ENCODE measurements at regions not wholly inside any gene's neighbourhood (a gene's known extent, or its start where the extent isn't known, plus 50 kb on each side); places are given as distances from the start of the nearest gene placed in this dataset.
"Not testable (repeated sequence)": the region's sequence is repeated elsewhere in the genome, so short reads cannot be mapped to it uniquely, and the experiment has no call there.

GRCh38 chr16:60371591-60371990 is 1637.5 kb upstream of the GOT2 start:
- Histone ChIP-seq H3K27me3 (ENCODE audit: control insufficient read depth in 2 of 2, insufficient read depth in 2 of 2, low read length in 2 of 2) (no peaks in the 10 kb centered on the region), H3K9me3 (ENCODE audit: control insufficient read depth in 2 of 2, low read length in 2 of 2) (peaks cover 0 to 1% of the 10 kb centered on the region in 2 donors), H3K4me3 (ENCODE audit: low read length in 2 of 2) (no peak overlapping the region), H3K36me3 (ENCODE audit: control insufficient read depth in 2 of 2, insufficient read depth in 2 of 2, low read length in 2 of 2) (no peaks in the 10 kb centered on the region), H3K4me1 (ENCODE audit: control insufficient read depth in 2 of 2, insufficient read depth in 2 of 2, low read length in 2 of 2) (no peaks in the 10 kb centered on the region), H3K9ac (ENCODE audit: low read depth in 1 of 2, low read length in 2 of 2) (no peak overlapping the region), H3K27ac (ENCODE audit: low read depth in 2 of 2, low read length in 2 of 2) (no peak overlapping the region)

DNA sequence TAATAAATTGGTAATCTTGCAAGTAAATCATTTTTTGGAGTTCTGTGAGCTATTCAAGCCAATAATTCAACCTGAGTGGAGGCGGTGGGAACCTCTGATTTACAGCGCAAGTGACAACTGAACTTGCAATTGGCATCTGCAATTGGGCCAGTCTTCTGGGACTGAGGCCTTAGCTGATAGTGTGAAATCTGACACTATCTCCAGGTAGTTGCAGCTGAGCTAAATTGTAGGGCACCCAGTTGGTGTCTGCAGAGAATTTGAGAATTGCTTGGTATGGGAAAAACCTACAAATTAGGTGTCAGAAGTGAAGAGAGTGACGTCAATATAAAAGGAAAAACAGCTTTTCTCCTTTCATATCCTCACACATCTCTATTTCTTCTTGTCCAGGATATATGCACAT is 1633.6 kb upstream of the GOT2 start:
- H3K27ac ChIP-seq (ENCODE audit: low read depth in 2 of 2, low read length in 2 of 2) = no peak overlapping the region
- no peak overlapping the region for H3K9ac ChIP-seq (ENCODE audit: low read depth in 1 of 2, low read length in 2 of 2)
- no peak overlapping the region for H3K4me3 ChIP-seq (ENCODE audit: low read length in 2 of 2)
- no peaks in the 10 kb centered on the region for H3K27me3 ChIP-seq (ENCODE audit: control insufficient read depth in 2 of 2, insufficient read depth in 2 of 2, low read length in 2 of 2)
- no peaks in the 10 kb centered on the region for H3K36me3 ChIP-seq (ENCODE audit: control insufficient read depth in 2 of 2, insufficient read depth in 2 of 2, low read length in 2 of 2)
- H3K9me3 ChIP-seq (ENCODE audit: control insufficient read depth in 2 of 2, low read length in 2 of 2) = peaks cover 0 to 3% of the 10 kb centered on the region in 2 donors
- no peaks in the 10 kb centered on the region for H3K4me1 ChIP-seq (ENCODE audit: control insufficient read depth in 2 of 2, insufficient read depth in 2 of 2, low read length in 2 of 2)

GRCh38 chr16:60363566-60363965 is 1629.5 kb upstream of the GOT2 start:
- Histone ChIP-seq H3K36me3 (ENCODE audit: control insufficient read depth in 2 of 2, insufficient read depth in 2 of 2, low read length in 2 of 2) (no peaks in the 10 kb centered on the region), H3K9ac (ENCODE audit: low read depth in 1 of 2, low read length in 2 of 2) (no peak overlapping the region)

GRCh38 chr16:60359866-60360265 is 1625.8 kb upstream of the GOT2 start:
- H3K4me1 ChIP-seq (ENCODE audit: control insufficient read depth in 2 of 2, insufficient read depth in 2 of 2, low read length in 2 of 2); H3K9me3 ChIP-seq (ENCODE audit: control insufficient read depth in 2 of 2, low read length in 2 of 2); H3K4me3 ChIP-seq (ENCODE audit: low read length in 2 of 2); H3K27me3 ChIP-seq (ENCODE audit: control insufficient read depth in 2 of 2, insufficient read depth in 2 of 2, low read length in 2 of 2); H3K27ac ChIP-seq (ENCODE audit: low read depth in 2 of 2, low read length in 2 of 2); H3K9ac ChIP-seq (ENCODE audit: low read depth in 1 of 2, low read length in 2 of 2); H3K36me3 ChIP-seq (ENCODE audit: control insufficient read depth in 2 of 2, insufficient read depth in 2 of 2, low read length in 2 of 2): not testable (repeated sequence)

More at GRCh38 chr16:60363566-60363965, 1629.5 kb upstream of the GOT2 start:
- H3K27ac ChIP-seq (ENCODE audit: low read depth in 2 of 2, low read length in 2 of 2) = no peak overlapping the region
- no peaks in the 10 kb centered on the region for H3K4me1 ChIP-seq (ENCODE audit: control insufficient read depth in 2 of 2, insufficient read depth in 2 of 2, low read length in 2 of 2)
- peaks cover 0 to 3% of the 10 kb centered on the region in 2 donors for H3K9me3 ChIP-seq (ENCODE audit: control insufficient read depth in 2 of 2, low read length in 2 of 2)
- H3K27me3 ChIP-seq (ENCODE audit: control insufficient read depth in 2 of 2, insufficient read depth in 2 of 2, low read length in 2 of 2) = no peaks in the 10 kb centered on the region
- no peak overlapping the region for H3K4me3 ChIP-seq (ENCODE audit: low read length in 2 of 2)

GRCh38 chr16:60359412-60359811 is 1625.3 kb upstream of the GOT2 start:
- not testable (repeated sequence) for H3K27me3 ChIP-seq (ENCODE audit: control insufficient read depth in 2 of 2, insufficient read depth in 2 of 2, low read length in 2 of 2); H3K36me3 ChIP-seq (ENCODE audit: control insufficient read depth in 2 of 2, insufficient read depth in 2 of 2, low read length in 2 of 2); H3K4me1 ChIP-seq (ENCODE audit: control insufficient read depth in 2 of 2, insufficient read depth in 2 of 2, low read length in 2 of 2); H3K9ac ChIP-seq (ENCODE audit: low read depth in 1 of 2, low read length in 2 of 2); H3K27ac ChIP-seq (ENCODE audit: low read depth in 2 of 2, low read length in 2 of 2); H3K4me3 ChIP-seq (ENCODE audit: low read length in 2 of 2); H3K9me3 ChIP-seq (ENCODE audit: control insufficient read depth in 2 of 2, low read length in 2 of 2)

GRCh38 chr16:60357876-60358522 is 1623.9 kb upstream of the GOT2 start:
- not testable (repeated sequence) for H3K4me1 ChIP-seq (ENCODE audit: control insufficient read depth in 2 of 2, insufficient read depth in 2 of 2, low read length in 2 of 2); H3K36me3 ChIP-seq (ENCODE audit: control insufficient read depth in 2 of 2, insufficient read depth in 2 of 2, low read length in 2 of 2); H3K9me3 ChIP-seq (ENCODE audit: control insufficient read depth in 2 of 2, low read length in 2 of 2); H3K4me3 ChIP-seq (ENCODE audit: low read length in 2 of 2); H3K27me3 ChIP-seq (ENCODE audit: control insufficient read depth in 2 of 2, insufficient read depth in 2 of 2, low read length in 2 of 2); H3K27ac ChIP-seq (ENCODE audit: low read depth in 2 of 2, low read length in 2 of 2); H3K9ac ChIP-seq (ENCODE audit: low read depth in 1 of 2, low read length in 2 of 2)

- H3K4me1 ChIP-seq (ENCODE audit: control insufficient read depth in 2 of 2, insufficient read depth in 2 of 2, low read length in 2 of 2) = no peaks in the 10 kb centered on the region
- H3K36me3 ChIP-seq (ENCODE audit: control insufficient read depth in 2 of 2, insufficient read depth in 2 of 2, low read length in 2 of 2) = no peaks in the 10 kb centered on the region
These were observed 1612.1 kb upstream of the GOT2 start for GRCh38 chr16:60346256-60346655.

GRCh38 chr16:60337671-60338070 is 1603.6 kb upstream of the GOT2 start:
- Histone ChIP-seq H3K9me3 (ENCODE audit: control insufficient read depth in 2 of 2, low read length in 2 of 2) (peaks cover 0 to 2% of the 10 kb centered on the region in 2 donors), H3K36me3 (ENCODE audit: control insufficient read depth in 2 of 2, insufficient read depth in 2 of 2, low read length in 2 of 2) (no peaks in the 10 kb centered on the region), H3K4me3 (ENCODE audit: low read length in 2 of 2) (no peak overlapping the region), H3K27ac (ENCODE audit: low read depth in 2 of 2, low read length in 2 of 2) (no peak overlapping the region), H3K9ac (ENCODE audit: low read depth in 1 of 2, low read length in 2 of 2) (no peak overlapping the region), H3K27me3 (ENCODE audit: control insufficient read depth in 2 of 2, insufficient read depth in 2 of 2, low read length in 2 of 2) (no peaks in the 10 kb centered on the region), H3K4me1 (ENCODE audit: control insufficient read depth in 2 of 2, insufficient read depth in 2 of 2, low read length in 2 of 2) (no peaks in the 10 kb centered on the region)

More at GRCh38 chr16:60346256-60346655, 1612.1 kb upstream of the GOT2 start:
- H3K9ac ChIP-seq (ENCODE audit: low read depth in 1 of 2, low read length in 2 of 2) = no peak overlapping the region
- peaks cover 0 to 6% of the 10 kb centered on the region in 2 donors for H3K9me3 ChIP-seq (ENCODE audit: control insufficient read depth in 2 of 2, low read length in 2 of 2)
- H3K4me3 ChIP-seq (ENCODE audit: low read length in 2 of 2) = no peak overlapping the region
- H3K27ac ChIP-seq (ENCODE audit: low read depth in 2 of 2, low read length in 2 of 2) = no peak overlapping the region
- H3K27me3 ChIP-seq (ENCODE audit: control insufficient read depth in 2 of 2, insufficient read depth in 2 of 2, low read length in 2 of 2) = no peaks in the 10 kb centered on the region

DNA sequence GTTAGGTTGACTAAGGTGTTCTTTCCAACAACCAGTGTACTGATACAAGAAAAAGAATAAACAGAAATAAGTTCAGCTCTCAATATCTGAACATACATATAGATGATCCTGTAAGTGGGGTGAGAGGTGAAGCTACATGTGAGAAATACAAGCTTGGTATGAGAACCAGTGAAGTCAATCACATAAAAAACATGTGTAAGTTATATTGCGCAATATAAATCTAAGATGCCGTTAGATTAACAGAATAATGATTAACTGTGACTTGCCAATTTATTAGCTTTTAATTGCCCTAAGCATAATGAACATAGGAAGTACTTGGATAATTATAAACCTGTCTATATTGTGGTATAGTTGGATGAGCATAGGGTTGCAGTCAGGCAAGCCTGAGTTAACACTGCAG is 1597.1 kb upstream of the GOT2 start:
- Histone ChIP-seq H3K36me3 (ENCODE audit: control insufficient read depth in 2 of 2, insufficient read depth in 2 of 2, low read length in 2 of 2) (no peaks in the 10 kb centered on the region), H3K27me3 (ENCODE audit: control insufficient read depth in 2 of 2, insufficient read depth in 2 of 2, low read length in 2 of 2) (no peaks in the 10 kb centered on the region), H3K4me3 (ENCODE audit: low read length in 2 of 2) (no peak overlapping the region), H3K9ac (ENCODE audit: low read depth in 1 of 2, low read length in 2 of 2) (no peak overlapping the region), H3K4me1 (ENCODE audit: control insufficient read depth in 2 of 2, insufficient read depth in 2 of 2, low read length in 2 of 2) (no peaks in the 10 kb centered on the region), H3K9me3 (ENCODE audit: control insufficient read depth in 2 of 2, low read length in 2 of 2) (peaks cover 0 to 2% of the 10 kb centered on the region in 2 donors), H3K27ac (ENCODE audit: low read depth in 2 of 2, low read length in 2 of 2) (no peak overlapping the region)

DNA sequence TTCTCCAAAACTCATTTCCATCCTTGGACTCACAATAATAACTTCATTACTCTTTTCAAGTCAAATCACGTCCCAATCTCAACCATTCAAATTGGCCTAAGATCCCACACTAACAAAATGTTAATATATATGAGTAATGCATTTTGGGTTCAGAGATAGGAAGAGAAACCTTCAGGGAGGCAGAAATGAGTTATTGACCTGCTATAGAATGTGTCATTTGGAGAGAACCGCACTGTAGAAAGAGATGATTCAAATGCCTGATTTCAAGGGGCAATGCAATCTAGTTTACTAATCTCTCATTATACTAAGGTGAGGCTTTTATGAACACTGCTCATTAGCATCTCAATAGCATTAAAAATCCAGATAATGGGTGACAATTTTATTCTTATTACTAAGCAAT is 1595.0 kb upstream of the GOT2 start:
- Histone ChIP-seq H3K4me1 (ENCODE audit: control insufficient read depth in 2 of 2, insufficient read depth in 2 of 2, low read length in 2 of 2) (no peaks in the 10 kb centered on the region), H3K9ac (ENCODE audit: low read depth in 1 of 2, low read length in 2 of 2) (no peak overlapping the region), H3K9me3 (ENCODE audit: control insufficient read depth in 2 of 2, low read length in 2 of 2) (peaks cover 0 to 2% of the 10 kb centered on the region in 2 donors), H3K36me3 (ENCODE audit: control insufficient read depth in 2 of 2, insufficient read depth in 2 of 2, low read length in 2 of 2) (no peaks in the 10 kb centered on the region), H3K27me3 (ENCODE audit: control insufficient read depth in 2 of 2, insufficient read depth in 2 of 2, low read length in 2 of 2) (no peaks in the 10 kb centered on the region), H3K27ac (ENCODE audit: low read depth in 2 of 2, low read length in 2 of 2) (no peak overlapping the region), H3K4me3 (ENCODE audit: low read length in 2 of 2) (no peak overlapping the region)

GRCh38 chr16:60328152-60328551 is 1594.0 kb upstream of the GOT2 start:
- Histone ChIP-seq H3K9ac (ENCODE audit: low read depth in 1 of 2, low read length in 2 of 2) (no peak overlapping the region), H3K4me3 (ENCODE audit: low read length in 2 of 2) (no peak overlapping the region), H3K36me3 (ENCODE audit: control insufficient read depth in 2 of 2, insufficient read depth in 2 of 2, low read length in 2 of 2) (no peaks in the 10 kb centered on the region), H3K27ac (ENCODE audit: low read depth in 2 of 2, low read length in 2 of 2) (no peak overlapping the region), H3K27me3 (ENCODE audit: control insufficient read depth in 2 of 2, insufficient read depth in 2 of 2, low read length in 2 of 2) (no peaks in the 10 kb centered on the region), H3K9me3 (ENCODE audit: control insufficient read depth in 2 of 2, low read length in 2 of 2) (peaks cover 0 to 1% of the 10 kb centered on the region in 2 donors), H3K4me1 (ENCODE audit: control insufficient read depth in 2 of 2, insufficient read depth in 2 of 2, low read length in 2 of 2) (no peaks in the 10 kb centered on the region)

Measured in mucosa of rectum (tissue), 2 donors.